CD14-positive monocyte (primary cell): ENCODE measurements at regions not wholly inside any gene's neighbourhood (a gene's known extent, or its start where the extent isn't known, plus 50 kb on each side); places are given as distances from the start of the nearest gene placed in this dataset.

Experiments
- DNase-seq, 3 donors: peaks; one replicate each; pipeline ENCODE4 v3.0.0-alpha.2; 2011 to 2022
- H2AFZ ChIP-seq: 2 replicates; pipeline ENCODE4 v1.6.0; 2012; ENCODE audit warnings: mild to moderate bottlenecking, low read depth, low read length, inconsistent platforms; ENCODE audit not compliant: insufficient read depth, poor library complexity, severe bottlenecking
- H3K27ac ChIP-seq, 2 donors: 1 replicate in 1 of 2; 2 replicates in 1 of 2; pipeline ENCODE4 v1.5.1; 2012 to 2013; ENCODE audit warnings: low read length in 2 of 2, control low read depth in 1 of 2, inconsistent platforms in 1 of 2, low read depth in 1 of 2, mild to moderate bottlenecking in 1 of 2
- H3K27me3 ChIP-seq, 2 donors: one replicate each; pipeline versions ENCODE4 v1.6.0 to v1.6.1; 2011 to 2013; ENCODE audit warnings: low read length in 2 of 2; ENCODE audit not compliant: control insufficient read depth in 2 of 2, insufficient read depth in 2 of 2
- H3K36me3 ChIP-seq, 2 donors: replicated peaks in 1 of 2; 1 replicate in 1 of 2; 2 replicates in 1 of 2; pipeline versions ENCODE4 v1.5.1 to v1.6.1; 2012 to 2013; ENCODE audit warnings: low read length in 2 of 2, control low read depth in 1 of 2, inconsistent platforms in 1 of 2, mild to moderate bottlenecking in 1 of 2; ENCODE audit not compliant: insufficient read depth in 2 of 2, control insufficient read depth in 1 of 2
- H3K4me1 ChIP-seq, 2 donors: 1 replicate in 1 of 2; 2 replicates in 1 of 2; pipeline versions ENCODE4 v1.5.1 to v1.6.1; 2012 to 2013; ENCODE audit warnings: low read length in 2 of 2, control low read depth in 1 of 2, inconsistent platforms in 1 of 2, mild to moderate bottlenecking in 1 of 2, moderate library complexity in 1 of 2; ENCODE audit not compliant: insufficient read depth in 2 of 2, control insufficient read depth in 1 of 2
- H3K4me2 ChIP-seq: replicated peaks from 2 replicates; pipeline ENCODE3; 2012; ENCODE audit warnings: low read length, moderate library complexity, mild to moderate bottlenecking; ENCODE audit not compliant: poor library complexity, severe bottlenecking; ENCODE audit errors: extremely low read depth
- H3K4me3 ChIP-seq, 3 experiments: fragments of 200-600 bp in 1 of 3; sonication (generic) in 1 of 3; replicated peaks in 1 of 3; 1 replicate in 2 of 3; 2 replicates in 1 of 3; pipeline ENCODE4 v1.5.1; 2011 to 2013; ENCODE audit warnings: low read length in 3 of 3, mild to moderate bottlenecking in 3 of 3, control low read depth in 2 of 3, low read depth in 2 of 3, inconsistent platforms in 1 of 3, moderate library complexity in 1 of 3
- H3K79me2 ChIP-seq: 2 replicates; pipeline ENCODE4 v1.6.0; 2012; ENCODE audit warnings: mild to moderate bottlenecking, control low read depth, inconsistent platforms, low read length, moderate library complexity; ENCODE audit not compliant: insufficient read depth
- H3K9ac ChIP-seq: 2 replicates; pipeline ENCODE4 v1.6.0; 2017; ENCODE audit warnings: low read length, mild to moderate bottlenecking; ENCODE audit not compliant: insufficient read depth, poor library complexity, severe bottlenecking
- H3K9me3 ChIP-seq, 2 donors: replicated peaks in 1 of 2; 1 replicate in 1 of 2; 2 replicates in 1 of 2; pipeline versions ENCODE4 v1.5.1 to v1.6.1; 2012 to 2013; ENCODE audit warnings: low read length in 2 of 2, control low read depth in 1 of 2; ENCODE audit not compliant: control insufficient read depth in 1 of 2, insufficient read depth in 1 of 2
- H4K20me1 ChIP-seq: 2 replicates; pipeline ENCODE4 v1.6.0; 2012; ENCODE audit warnings: mild to moderate bottlenecking, low read length, control low read depth, moderate library complexity; ENCODE audit not compliant: insufficient read depth
- H3K27ac Mint-ChIP-seq, 7 donors: one replicate each; pipeline ENCODE4 v1.8.0; 2020; ENCODE audit warnings: mild to moderate bottlenecking in 7 of 7, mixed read lengths in 7 of 7, moderate library complexity in 6 of 7, inconsistent platforms in 2 of 7
- H3K27me3 Mint-ChIP-seq, 3 donors: one replicate each; pipeline ENCODE4 v1.8.0; 2021 to 2022; ENCODE audit warnings: low read depth in 3 of 3, mild to moderate bottlenecking in 3 of 3, mixed read lengths in 3 of 3, moderate library complexity in 3 of 3, inconsistent platforms in 1 of 3
- H3K36me3 Mint-ChIP-seq, 2 donors: one replicate each; pipeline ENCODE4 v1.8.0; 2020; ENCODE audit warnings: mixed read lengths in 2 of 2, inconsistent platforms in 1 of 2, mild to moderate bottlenecking in 1 of 2
- H3K4me1 Mint-ChIP-seq: one replicate; pipeline ENCODE4 v1.8.0; 2020; ENCODE audit warnings: mild to moderate bottlenecking, mixed read lengths
- H3K4me3 Mint-ChIP-seq, 2 donors: one replicate each; pipeline ENCODE4 v1.8.0; 2020; ENCODE audit warnings: mild to moderate bottlenecking in 2 of 2, mixed read lengths in 2 of 2, moderate library complexity in 1 of 2
- H3K9me3 Mint-ChIP-seq, 7 donors: one replicate each; pipeline ENCODE4 v1.8.0; 2020 to 2022; ENCODE audit warnings: mixed read lengths in 7 of 7, mild to moderate bottlenecking in 6 of 7, moderate library complexity in 6 of 7, inconsistent platforms in 2 of 7
- WGBS: methylation state at CpG from one replicate; pipeline ENCODE4 v1.1.5; 2013; ENCODE audit warnings: missing lambda C conversion rate; ENCODE audit not compliant: insufficient coverage; 5-methylcytosine and 5-hydroxymethylcytosine counted together
- intact Hi-C, 2 donors: fragments of 100-400 bp; cut with micrococcal nuclease; formaldehyde crosslinking; loops; one replicate each; pipeline versions ENCODE4 v1.15.0 to v1.15.1; 2023
- TF ChIP-seq, protein P1 (sequence below): fragments of 200-600 bp; IDR thresholded peaks from one replicate; pipeline ENCODE4 v1.8.0; 2022; ENCODE audit warnings: antibody characterized with exemption, mild to moderate bottlenecking

DNA sequence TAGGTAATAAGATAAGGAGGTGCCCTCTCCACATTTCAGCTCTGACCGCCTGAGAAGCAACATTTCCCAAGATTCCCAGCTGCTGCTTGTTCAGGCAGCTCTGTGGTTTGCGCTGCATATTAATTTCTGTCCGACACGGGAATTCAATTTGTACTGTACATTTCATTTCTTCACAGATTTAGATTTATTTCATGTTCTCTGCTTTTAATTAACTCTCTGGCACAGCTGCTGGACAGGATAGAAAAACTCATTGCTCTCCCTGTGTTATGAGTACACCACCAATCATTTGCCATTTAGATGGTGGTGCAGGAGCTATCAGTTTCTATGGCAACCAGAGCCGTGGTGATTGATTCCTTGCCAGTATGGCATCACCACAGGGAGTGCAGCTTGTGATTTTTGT is 558.5 kb downstream of the DMRTA1 start:
- H3K4me2 ChIP-seq, result no peak overlapping the region
- intact Hi-C loops, result no loop called here
- TF ChIP-seq, protein P1, sequence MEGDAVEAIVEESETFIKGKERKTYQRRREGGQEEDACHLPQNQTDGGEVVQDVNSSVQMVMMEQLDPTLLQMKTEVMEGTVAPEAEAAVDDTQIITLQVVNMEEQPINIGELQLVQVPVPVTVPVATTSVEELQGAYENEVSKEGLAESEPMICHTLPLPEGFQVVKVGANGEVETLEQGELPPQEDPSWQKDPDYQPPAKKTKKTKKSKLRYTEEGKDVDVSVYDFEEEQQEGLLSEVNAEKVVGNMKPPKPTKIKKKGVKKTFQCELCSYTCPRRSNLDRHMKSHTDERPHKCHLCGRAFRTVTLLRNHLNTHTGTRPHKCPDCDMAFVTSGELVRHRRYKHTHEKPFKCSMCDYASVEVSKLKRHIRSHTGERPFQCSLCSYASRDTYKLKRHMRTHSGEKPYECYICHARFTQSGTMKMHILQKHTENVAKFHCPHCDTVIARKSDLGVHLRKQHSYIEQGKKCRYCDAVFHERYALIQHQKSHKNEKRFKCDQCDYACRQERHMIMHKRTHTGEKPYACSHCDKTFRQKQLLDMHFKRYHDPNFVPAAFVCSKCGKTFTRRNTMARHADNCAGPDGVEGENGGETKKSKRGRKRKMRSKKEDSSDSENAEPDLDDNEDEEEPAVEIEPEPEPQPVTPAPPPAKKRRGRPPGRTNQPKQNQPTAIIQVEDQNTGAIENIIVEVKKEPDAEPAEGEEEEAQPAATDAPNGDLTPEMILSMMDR, result no peak
- no peak for DNase-seq
- H3K27ac ChIP-seq, result no peak overlapping the region
- no peak overlapping the region for H2AFZ ChIP-seq
- no peaks in the 10 kb centered on the region for H3K27me3 ChIP-seq
- no peaks in the 10 kb centered on the region for H3K36me3 ChIP-seq
- peaks cover 0 to 5% (median 0%) of the 10 kb centered on the region in 7 donors for H3K9me3 Mint-ChIP-seq
- H4K20me1 ChIP-seq, result no peaks in the 10 kb centered on the region
- WGBS, result 92% methylated on average over 3 of the region's 5 CpGs
- H3K79me2 ChIP-seq, result no peaks in the 10 kb centered on the region
- H3K4me3 ChIP-seq, result no peak overlapping the region
- H3K9ac ChIP-seq, result no peak overlapping the region
- no peaks in the 10 kb centered on the region for H3K27me3 Mint-ChIP-seq
- H3K9me3 ChIP-seq, result peaks cover 0 to 6% of the 10 kb centered on the region in 2 donors
- no peak overlapping the region for H3K4me3 Mint-ChIP-seq
- no peak overlapping the region for H3K27ac Mint-ChIP-seq
- no peaks in the 10 kb centered on the region for H3K4me1 ChIP-seq
- no peaks in the 10 kb centered on the region for H3K4me1 Mint-ChIP-seq
- H3K36me3 Mint-ChIP-seq, result no peaks in the 10 kb centered on the region

DNA sequence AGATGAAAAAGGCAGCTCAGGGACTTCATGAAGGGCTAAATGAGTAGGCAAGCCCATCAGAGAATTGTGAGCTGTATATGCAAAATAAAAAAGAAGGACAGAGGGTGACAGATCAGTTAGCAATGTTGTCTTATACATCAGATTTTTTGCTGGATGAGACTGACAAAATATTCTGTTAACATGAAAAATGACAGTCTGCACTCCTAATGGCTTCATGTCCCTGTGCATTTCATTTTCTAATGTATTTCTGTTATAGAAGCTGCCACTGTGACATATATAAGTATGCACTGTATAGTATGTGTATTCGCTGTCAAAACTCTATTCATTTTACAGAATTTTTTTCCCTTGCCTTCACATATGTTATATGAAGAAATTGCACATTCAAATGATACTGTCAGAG is 559.5 kb downstream of the DMRTA1 start:
- H3K79me2 ChIP-seq, result no peaks in the 10 kb centered on the region
- intact Hi-C loops, result no loop called here

More for the DNA sequence above, 559.5 kb downstream of the DMRTA1 start:
- Histone ChIP-seq H3K9me3 (peaks cover 0 to 2% of the 10 kb centered on the region in 2 donors), H3K4me1 (no peaks in the 10 kb centered on the region), H3K4me3 (no peak overlapping the region), H4K20me1 (no peaks in the 10 kb centered on the region), H3K27ac (no peak overlapping the region), H3K4me2 (no peak overlapping the region), H3K36me3 (no peaks in the 10 kb centered on the region), H3K9ac (no peak overlapping the region), H2AFZ (no peak overlapping the region), H3K27me3 (no peaks in the 10 kb centered on the region)
- DNase-seq, result no peak
- no peaks in the 10 kb centered on the region for H3K36me3 Mint-ChIP-seq
- TF ChIP-seq, protein P1, result no peak
- H3K4me3 Mint-ChIP-seq, result no peak overlapping the region
- H3K9me3 Mint-ChIP-seq, result peaks cover 0 to 5% (median 0%) of the 10 kb centered on the region in 7 donors
- H3K27ac Mint-ChIP-seq, result no peak overlapping the region
- no peaks in the 10 kb centered on the region for H3K4me1 Mint-ChIP-seq
- H3K27me3 Mint-ChIP-seq, result no peaks in the 10 kb centered on the region
- no CpG with 5 or more reads among the region's 1 CpG for WGBS
